ENCODE measurements at regions not wholly inside any gene's neighbourhood (a gene's known extent, or its start where the extent isn't known, plus 50 kb on each side); places are given as distances from the start of the nearest gene placed in this dataset.
"Not testable (repeated sequence)": the region's sequence is repeated elsewhere in the genome, so short reads cannot be mapped to it uniquely, and the experiment has no call there.

GRCh38 chr2:138078153-138078552, 113.9 kb downstream of the HNMT start:
- no peak for DNase-seq (ENCODE audit: low spot score)
- WGBS, result 90% methylated on average over 3 of the region's 3 CpGs
- H3K27ac ChIP-seq, result no peak overlapping the region
- no peaks in the 10 kb centered on the region for H3K36me3 ChIP-seq
- H3K27me3 ChIP-seq (replicated peaks; ENCODE audit: insufficient read depth), result no peaks in the 10 kb centered on the region
- H3K4me3 ChIP-seq, result no peak overlapping the region
- no peaks in the 10 kb centered on the region for H3K4me1 ChIP-seq (replicated peaks)
- intact Hi-C loops (cut with DNase I), result no loop called here
- no peaks in the 10 kb centered on the region for H3K9me3 ChIP-seq
- TF ChIP-seq POLR2AphosphoS5 (IDR thresholded peaks at IDR 0.05) (no peak), POLR2A (IDR thresholded peaks at IDR 0.05) (no peak)
- TF ChIP-seq, protein P1, sequence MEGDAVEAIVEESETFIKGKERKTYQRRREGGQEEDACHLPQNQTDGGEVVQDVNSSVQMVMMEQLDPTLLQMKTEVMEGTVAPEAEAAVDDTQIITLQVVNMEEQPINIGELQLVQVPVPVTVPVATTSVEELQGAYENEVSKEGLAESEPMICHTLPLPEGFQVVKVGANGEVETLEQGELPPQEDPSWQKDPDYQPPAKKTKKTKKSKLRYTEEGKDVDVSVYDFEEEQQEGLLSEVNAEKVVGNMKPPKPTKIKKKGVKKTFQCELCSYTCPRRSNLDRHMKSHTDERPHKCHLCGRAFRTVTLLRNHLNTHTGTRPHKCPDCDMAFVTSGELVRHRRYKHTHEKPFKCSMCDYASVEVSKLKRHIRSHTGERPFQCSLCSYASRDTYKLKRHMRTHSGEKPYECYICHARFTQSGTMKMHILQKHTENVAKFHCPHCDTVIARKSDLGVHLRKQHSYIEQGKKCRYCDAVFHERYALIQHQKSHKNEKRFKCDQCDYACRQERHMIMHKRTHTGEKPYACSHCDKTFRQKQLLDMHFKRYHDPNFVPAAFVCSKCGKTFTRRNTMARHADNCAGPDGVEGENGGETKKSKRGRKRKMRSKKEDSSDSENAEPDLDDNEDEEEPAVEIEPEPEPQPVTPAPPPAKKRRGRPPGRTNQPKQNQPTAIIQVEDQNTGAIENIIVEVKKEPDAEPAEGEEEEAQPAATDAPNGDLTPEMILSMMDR (IDR thresholded peaks at IDR 0.05), result no peak

DNA sequence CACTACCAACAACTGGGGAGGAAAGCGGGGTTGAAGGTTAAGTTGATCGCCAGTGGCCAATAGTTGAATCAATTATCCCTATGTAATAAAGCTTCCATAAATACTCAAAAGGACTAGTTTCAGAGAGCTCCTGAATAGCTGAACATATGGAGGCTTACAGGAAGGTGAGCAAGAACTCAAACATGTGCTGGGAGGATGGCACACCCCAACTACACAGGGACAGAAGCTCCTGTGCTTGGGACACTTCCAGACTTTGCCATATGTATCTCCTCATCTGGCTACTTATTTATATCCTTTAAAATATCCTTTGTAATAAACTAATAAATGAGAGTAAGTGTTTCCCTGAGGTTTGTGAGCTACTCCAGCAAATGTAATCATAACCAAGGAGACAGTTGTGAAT, 115.7 kb downstream of the HNMT start:
- 94% methylated on average over 2 of the region's 2 CpGs for WGBS
- H3K9me3 ChIP-seq, result no peaks in the 10 kb centered on the region
- no peak for TF ChIP-seq POLR2A (IDR thresholded peaks at IDR 0.05)
- TF ChIP-seq, protein P1 (IDR thresholded peaks at IDR 0.05), result no peak
- no peak for TF ChIP-seq POLR2AphosphoS5 (IDR thresholded peaks at IDR 0.05)
- no peak overlapping the region for H3K27ac ChIP-seq
- no peaks in the 10 kb centered on the region for H3K36me3 ChIP-seq
- no peak for DNase-seq (ENCODE audit: low spot score)
- H3K4me1 ChIP-seq (replicated peaks), result no peaks in the 10 kb centered on the region
- intact Hi-C loops (cut with DNase I), result no loop called here
- H3K27me3 ChIP-seq (replicated peaks; ENCODE audit: insufficient read depth), result no peaks in the 10 kb centered on the region
- H3K4me3 ChIP-seq, result no peak overlapping the region

DNA sequence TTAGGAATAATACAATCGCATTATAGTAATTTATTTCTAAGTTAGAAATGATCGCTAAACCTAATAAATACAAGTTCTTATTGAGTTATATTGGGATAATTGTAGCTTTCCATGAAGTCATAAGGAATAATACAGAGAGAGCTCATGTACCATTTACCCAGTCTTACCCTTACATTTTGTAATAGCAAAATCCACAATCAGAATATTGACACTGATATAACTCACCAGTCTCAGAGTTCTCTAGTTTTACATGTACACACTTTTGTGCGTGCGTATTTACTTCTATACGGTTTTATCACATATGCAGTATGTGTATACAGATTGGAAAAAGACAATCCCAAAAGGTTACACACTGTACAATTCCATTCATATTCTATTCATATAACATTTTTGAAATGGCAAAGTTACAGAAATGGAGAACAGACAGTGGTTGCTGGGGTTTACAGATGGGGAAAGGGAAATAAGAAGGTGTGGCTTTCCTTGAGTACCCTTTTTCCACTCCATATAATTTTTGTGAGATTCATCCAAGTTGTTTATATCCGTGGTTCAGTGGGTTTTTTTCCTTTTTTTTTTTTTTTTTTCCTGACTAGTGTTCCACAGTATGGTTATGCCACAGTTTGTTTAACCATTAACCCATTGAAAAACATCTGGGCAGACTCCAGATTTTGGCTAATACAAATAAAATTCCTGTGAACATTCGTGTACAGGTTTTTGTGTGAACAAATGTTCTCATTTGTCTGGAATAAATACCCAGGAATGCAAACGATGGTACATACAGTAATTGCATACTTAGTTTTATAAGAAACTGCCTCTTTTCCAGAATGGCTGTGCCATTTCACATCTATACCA, 117.2 kb downstream of the HNMT start:
- WGBS, result 60% methylated on average over 8 of the region's 8 CpGs
- H3K27ac ChIP-seq, result no peak overlapping the region
- H3K36me3 ChIP-seq, result no peaks in the 10 kb centered on the region
- H3K4me1 ChIP-seq (replicated peaks), result no peaks in the 10 kb centered on the region
- H3K9me3 ChIP-seq, result no peaks in the 10 kb centered on the region
- no peaks in the 10 kb centered on the region for H3K27me3 ChIP-seq (replicated peaks; ENCODE audit: insufficient read depth)
- intact Hi-C loops (cut with DNase I), result no loop called here
- no peak overlapping the region for H3K4me3 ChIP-seq
- TF ChIP-seq POLR2AphosphoS5 (IDR thresholded peaks at IDR 0.05), result no peak
- TF ChIP-seq, protein P1 (IDR thresholded peaks at IDR 0.05), result no peak
- TF ChIP-seq POLR2A (IDR thresholded peaks at IDR 0.05), result no peak
- DNase-seq (ENCODE audit: low spot score), result no peak

DNA sequence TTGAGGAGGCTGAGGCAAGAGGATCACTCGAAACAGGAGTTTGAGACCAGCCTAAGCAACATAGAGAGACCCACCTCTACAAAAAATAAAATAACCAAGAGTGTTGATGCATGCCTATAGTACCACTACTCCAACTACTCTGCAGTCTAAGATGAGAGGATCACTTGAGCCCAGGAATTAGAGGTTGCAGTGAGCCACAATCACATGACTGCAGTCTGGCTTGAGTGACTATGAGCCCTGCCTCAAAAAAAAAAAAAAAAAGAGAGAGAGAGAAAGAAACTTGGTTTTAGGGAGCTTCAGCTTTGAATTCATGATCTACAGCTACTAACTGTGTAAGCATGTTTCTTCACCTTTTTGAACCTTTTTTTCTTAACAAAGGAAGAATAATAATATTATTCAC, 119.9 kb downstream of the HNMT start:
- Histone ChIP-seq H3K27ac (no peak overlapping the region), H3K4me3 (no peak overlapping the region), H3K36me3 (no peaks in the 10 kb centered on the region), H3K9me3 (no peaks in the 10 kb centered on the region), H3K27me3 (replicated peaks; ENCODE audit: insufficient read depth) (no peaks in the 10 kb centered on the region), H3K4me1 (replicated peaks) (no peaks in the 10 kb centered on the region)
- TF ChIP-seq POLR2AphosphoS5 (IDR thresholded peaks at IDR 0.05), result no peak
- TF ChIP-seq, protein P1 (IDR thresholded peaks at IDR 0.05), result no peak
- TF ChIP-seq POLR2A (IDR thresholded peaks at IDR 0.05), result no peak
- intact Hi-C loops (cut with DNase I), result no loop called here
- WGBS, result 85% methylated on average over 1 of the region's 1 CpG
- DNase-seq (ENCODE audit: low spot score), result no peak

DNA sequence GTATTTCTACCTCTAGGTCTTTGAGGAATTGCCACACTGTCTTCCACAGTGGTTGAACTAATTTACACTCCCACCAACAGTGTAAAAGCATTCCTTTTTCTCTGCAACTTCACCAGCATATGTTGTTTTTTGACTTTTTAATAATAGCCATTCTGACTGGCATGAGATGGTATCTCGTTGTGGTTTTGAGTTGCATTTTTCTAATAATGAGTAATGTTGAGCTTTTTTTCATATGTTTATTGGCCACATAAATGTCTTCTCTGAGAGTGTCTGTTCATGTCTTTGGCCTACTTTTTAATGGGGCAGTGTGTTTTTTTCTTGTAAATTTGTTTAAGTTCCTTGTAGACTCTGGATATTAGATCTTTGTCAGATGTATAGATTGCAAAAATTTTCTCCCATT, 121.2 kb downstream of the HNMT start:
- H3K36me3 ChIP-seq; H3K27ac ChIP-seq; DNase-seq (ENCODE audit: low spot score); H3K27me3 ChIP-seq (replicated peaks; ENCODE audit: insufficient read depth); H3K9me3 ChIP-seq; H3K4me1 ChIP-seq (replicated peaks); intact Hi-C loops (cut with DNase I); H3K4me3 ChIP-seq: not testable (repeated sequence)
- WGBS, result 19% methylated on average over 1 of the region's 1 CpG
